HepG2 (cell line): ENCODE measurements at regions not wholly inside any gene's neighbourhood (a gene's known extent, or its start where the extent isn't known, plus 50 kb on each side); places are given as distances from the start of the nearest gene placed in this dataset.

Source experiments
- ATAC-seq: fragments of 200-7000 bp; cut with Tn5 transposase; 3 replicates; pipeline ENCODE4 v1.9.1; 2020; ENCODE audit warnings: mild to moderate bottlenecking, moderate library complexity
- BruUV-seq: library from RNA; stranded (reverse); fragments of 400-500 nt; replicated peaks from 2 replicates; lab custom pipeline; 2021; lab: Mats Ljungman, UMichigan
- CTCF ChIA-PET: fragments of 300-600 bp; formaldehyde crosslinking; extraction: SDS; loops from one replicate; lab custom pipeline; 2021; ENCODE audit warnings: low total read pairs, inconsistent platforms, low intra/inter-chr PET ratio; lab: Yijun Ruan, JAX
- POLR2A ChIA-PET: fragments of 350-600 bp; sonication (Branson Sonifier 250); formaldehyde crosslinking; loops from one replicate; lab custom pipeline; 2020; ENCODE audit warnings: antibody characterized with exemption, inconsistent platforms; lab: Yijun Ruan, JAX
- DNase-seq: peaks from one replicate; pipeline ENCODE4 v3.0.0-alpha.2; 2015; ENCODE audit warnings: low spot score
- FAIRE-seq: peaks from 3 replicates; lab custom pipeline; 2011; peaks lifted over from hg19 to GRCh38; lab: Jason Lieb, UNC
- H2AFZ ChIP-seq: one replicate; pipeline ENCODE4 v1.6.1; 2011; ENCODE audit warnings: low read length, inconsistent platforms
- H3K27ac ChIP-seq: fragments of 300-600 bp; 3 replicates; pipeline ENCODE4 v1.8.0; 2011; ENCODE audit warnings: mixed run types, mild to moderate bottlenecking, mixed read lengths, low read length, inconsistent platforms; ENCODE audit not compliant: insufficient read depth; ENCODE audit errors: extremely low read length
- H3K27me3 ChIP-seq, 2 experiments: fragments of 200-600 bp in 1 of 2; 2 replicates in 1 of 2; 3 replicates in 1 of 2; pipeline versions ENCODE4 v1.6.0 to v1.8.0; 2011; ENCODE audit warnings: low read length in 2 of 2, mild to moderate bottlenecking in 2 of 2, moderate library complexity in 2 of 2, inconsistent platforms in 1 of 2; ENCODE audit not compliant: insufficient read depth in 2 of 2, control insufficient read depth in 1 of 2
- H3K36me3 ChIP-seq, 2 experiments: fragments of 200-600 bp in 1 of 2; replicated peaks in 1 of 2; 2 replicates in 1 of 2; 3 replicates in 1 of 2; pipeline versions ENCODE4 v1.5.1 to v1.8.0; 2011; ENCODE audit warnings: low read length in 2 of 2, inconsistent platforms in 1 of 2; ENCODE audit not compliant: insufficient read depth in 2 of 2, control insufficient read depth in 1 of 2
- H3K4me1 ChIP-seq: 2 replicates; pipeline ENCODE4 v1.5.1; 2012; ENCODE audit warnings: low read length, inconsistent platforms; ENCODE audit not compliant: insufficient read depth
- H3K4me2 ChIP-seq: 2 replicates; pipeline ENCODE4 v1.6.0; 2011; ENCODE audit warnings: low read depth, low read length, inconsistent platforms
- H3K4me3 ChIP-seq, 3 experiments: fragments of 200-600 bp in 1 of 3; sonication (generic), shearing (Covaris generic) in 1 of 3; replicated peaks in 1 of 3; 2 replicates each; pipeline ENCODE4 v1.5.1; 2011 to 2016; ENCODE audit warnings: low read length in 3 of 3, inconsistent platforms in 2 of 3, low read depth in 2 of 3, mild to moderate bottlenecking in 2 of 3, control low read depth in 1 of 3, mixed read lengths in 1 of 3; ENCODE audit not compliant: insufficient read depth in 1 of 3
- H3K79me2 ChIP-seq: one replicate; pipeline ENCODE4 v1.6.1; 2011; ENCODE audit warnings: low read length, inconsistent platforms; ENCODE audit not compliant: insufficient read depth
- H3K9ac ChIP-seq: 2 replicates; pipeline ENCODE4 v1.6.0; 2011; ENCODE audit warnings: mild to moderate bottlenecking, low read depth, low read length, inconsistent platforms; ENCODE audit not compliant: insufficient read depth
- H3K9me3 ChIP-seq: 2 replicates; pipeline ENCODE4 v1.5.1; 2012; ENCODE audit warnings: mild to moderate bottlenecking, low read length
- H4K20me1 ChIP-seq: 2 replicates; pipeline ENCODE4 v1.6.0; 2011; ENCODE audit warnings: inconsistent platforms, mild to moderate bottlenecking, low read length, moderate library complexity; ENCODE audit not compliant: insufficient read depth
- GZF1 ChIP-seq: sonication (generic); formaldehyde crosslinking; IDR thresholded peaks from 2 replicates; pipeline ENCODE4 v1.5.1; 2020; ENCODE audit warnings: mild to moderate bottlenecking, missing genetic modification reagents
- HOXA7 ChIP-seq: sonication (generic); formaldehyde crosslinking; IDR thresholded peaks from 2 replicates; pipeline ENCODE4 v1.8.1; 2022; ENCODE audit warnings: mild to moderate bottlenecking, missing genetic modification reagents, moderate library complexity
- KDM4B ChIP-seq: sonication (generic); formaldehyde crosslinking; IDR thresholded peaks from 2 replicates; pipeline ENCODE4 v1.4.0; 2020; ENCODE audit warnings: missing genetic modification reagents
- MEIS2 ChIP-seq: sonication (generic); formaldehyde crosslinking; IDR thresholded peaks from 2 replicates; pipeline ENCODE4 v1.9.0; 2021; ENCODE audit warnings: mild to moderate bottlenecking, missing genetic modification reagents
- MTA3 ChIP-seq: sonication (generic); formaldehyde crosslinking; IDR thresholded peaks from 2 replicates; pipeline ENCODE4 v1.4.0; 2020; ENCODE audit warnings: missing genetic modification reagents
- NONO ChIP-seq, 2 experiments: fragments of 450-650 bp in 1 of 2; sonication (generic) in 1 of 2; formaldehyde crosslinking in 1 of 2; IDR thresholded peaks in 1 of 2; conservative IDR thresholded peaks in 1 of 2; 2 replicates each; pipeline versions ENCODE4 v1.6.1 to v1.8.0; 2017 to 2022; ENCODE audit warnings: mild to moderate bottlenecking in 1 of 2, missing genetic modification reagents in 1 of 2, moderate library complexity in 1 of 2
- SMARCC2 ChIP-seq: fragments of 450-650 bp; IDR thresholded peaks from 2 replicates; pipeline ENCODE4 v1.6.1; 2017; ENCODE audit warnings: antibody characterized with exemption, mild to moderate bottlenecking
- SNRNP70 ChIP-seq: fragments of 200-400 bp; formaldehyde crosslinking; IDR thresholded peaks from 2 replicates; pipeline ENCODE4 v1.6.1; 2017; ENCODE audit warnings: mild to moderate bottlenecking, low read depth, low read length, moderate library complexity
- SRSF4 ChIP-seq: fragments of 200-400 bp; formaldehyde crosslinking; IDR thresholded peaks from one replicate; pipeline ENCODE4 v1.6.1; 2018; ENCODE audit warnings: mild to moderate bottlenecking, low read depth, low read length, moderate library complexity; ENCODE audit not compliant: poor library complexity, severe bottlenecking
- XBP1 ChIP-seq: sonication (generic); formaldehyde crosslinking; IDR thresholded peaks from 2 replicates; pipeline ENCODE4 v1.5.0; 2020; ENCODE audit warnings: missing genetic modification reagents
- ZNF337 ChIP-seq: sonication (generic); formaldehyde crosslinking; IDR thresholded peaks from 2 replicates; pipeline ENCODE4 v1.5.1; 2020; ENCODE audit warnings: missing genetic modification reagents, low read depth, mild to moderate bottlenecking, borderline replicate concordance
- ZNF343 ChIP-seq: sonication (generic); formaldehyde crosslinking; IDR thresholded peaks from 2 replicates; pipeline ENCODE4 v1.4.0; 2020; ENCODE audit warnings: mild to moderate bottlenecking, missing genetic modification reagents
- ZNF652 ChIP-seq: IDR thresholded peaks from 2 replicates; pipeline ENCODE4 v1.6.1; 2016; ENCODE audit warnings: low read depth, borderline replicate concordance
- ZNF660 ChIP-seq: sonication (generic); formaldehyde crosslinking; IDR thresholded peaks from 2 replicates; pipeline ENCODE4 v1.5.1; 2020; ENCODE audit warnings: mild to moderate bottlenecking, low read depth, missing genetic modification reagents, borderline replicate concordance
- WGBS: methylation state at CpG from one replicate; pipeline ENCODE4 v1.1.6; 2017; ENCODE audit warnings: low lambda C conversion rate; 5-methylcytosine and 5-hydroxymethylcytosine counted together
- in situ Hi-C: cut with HindIII; loops from 2 replicates; pipeline ENCODE4 v1.10.0; 2017; ENCODE audit warnings: low pct_unique_long_range_greater_than_20kb; ENCODE audit not compliant: extremely low pct_ligation_motif_present
- intact Hi-C: fragments of 100-400 bp; cut with micrococcal nuclease; formaldehyde crosslinking; loops from one replicate; pipeline ENCODE4 v1.10.0; 2022; ENCODE audit not compliant: unreplicated experiment
- TF ChIP-seq, protein P1 (sequence below): sonication (generic); formaldehyde crosslinking; IDR thresholded peaks from 2 replicates; pipeline ENCODE4 v1.5.0; 2020; ENCODE audit warnings: mild to moderate bottlenecking, missing genetic modification reagents
- TF ChIP-seq, protein P2 (sequence below): sonication (generic); formaldehyde crosslinking; IDR thresholded peaks from 2 replicates; pipeline ENCODE4 v1.4.0; 2020; ENCODE audit warnings: mild to moderate bottlenecking, missing genetic modification reagents
- TF ChIP-seq, protein P3 (sequence below): IDR thresholded peaks from 2 replicates; pipeline ENCODE4 v1.6.1; 2016; ENCODE audit warnings: low read depth, borderline replicate concordance

DNA sequence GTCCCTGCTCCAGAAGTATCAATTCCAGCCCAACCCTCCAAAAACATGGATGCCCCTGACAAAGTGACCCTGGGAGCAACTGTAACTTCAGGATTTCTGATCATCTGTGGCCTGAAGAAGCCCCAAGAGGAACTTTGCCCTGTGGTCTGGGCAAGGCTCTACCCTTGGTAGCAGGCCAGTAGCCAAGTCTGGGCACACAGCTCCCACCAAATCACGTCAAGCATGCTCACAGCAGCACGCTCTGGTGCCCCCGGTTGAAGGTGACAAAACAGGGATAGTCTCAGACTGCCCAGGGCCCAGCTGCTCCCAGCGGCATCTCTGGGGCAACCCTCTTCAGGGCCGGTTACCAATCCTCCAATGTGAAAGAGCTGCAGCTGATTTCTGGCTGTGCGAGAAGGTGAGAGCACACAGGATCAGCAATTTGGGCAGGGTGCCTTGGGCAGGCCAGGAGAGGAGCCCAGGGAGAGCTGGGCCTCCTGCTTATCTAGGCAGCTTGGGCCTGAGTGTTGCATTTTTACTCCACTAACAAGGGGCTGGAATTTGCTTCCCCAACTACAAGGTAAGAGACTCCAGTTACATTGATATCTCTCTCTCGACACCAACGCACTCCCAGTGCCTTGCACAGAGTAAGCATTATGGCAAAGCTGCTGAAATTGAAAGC lies 418.1 kb downstream of the BCOR start:
- Histone ChIP-seq H3K36me3 (no peaks in the 10 kb centered on the region), H3K27ac (no peak overlapping the region), H3K79me2 (no peaks in the 10 kb centered on the region), H3K4me2 (no peak overlapping the region), H3K27me3 (no peaks in the 10 kb centered on the region), H3K9ac (no peak overlapping the region), H3K4me3 (no peak overlapping the region), H3K4me1 (no peaks in the 10 kb centered on the region), H2AFZ (no peak overlapping the region), H3K9me3 (no peaks in the 10 kb centered on the region), H4K20me1 (no peaks in the 10 kb centered on the region)
- in situ Hi-C loops (no loop called here), intact Hi-C loops (no loop called here)
- ChIA-PET POLR2A (no interaction called here), CTCF (no interaction called here)
- no peak for DNase-seq
- FAIRE-seq = no peak
- ATAC-seq = no peak
- 47% methylated on average over 7 of the region's 8 CpGs for WGBS
- TF ChIP-seq MTA3 (no peak), ZNF343 (CRISPR knock-in tag) (no peak), XBP1 (CRISPR knock-in tag) (no peak), ZNF660 (CRISPR knock-in tag) (no peak), NONO (IDR thresholded peaks at IDR 0.05) (no peak), NONO (CRISPR knock-in tag; conservative IDR thresholded peaks at IDR 0.05) (no peak), KDM4B (CRISPR knock-in tag) (no peak), SMARCC2 (no peak), SRSF4 (no peak), GZF1 (no peak), ZNF337 (no peak), SNRNP70 (no peak), MEIS2 (CRISPR knock-in tag) (no peak), HOXA7 (CRISPR knock-in tag) (no peak), ZNF652 (CRISPR knock-in tag) (no peak)
- TF ChIP-seq, protein P1, sequence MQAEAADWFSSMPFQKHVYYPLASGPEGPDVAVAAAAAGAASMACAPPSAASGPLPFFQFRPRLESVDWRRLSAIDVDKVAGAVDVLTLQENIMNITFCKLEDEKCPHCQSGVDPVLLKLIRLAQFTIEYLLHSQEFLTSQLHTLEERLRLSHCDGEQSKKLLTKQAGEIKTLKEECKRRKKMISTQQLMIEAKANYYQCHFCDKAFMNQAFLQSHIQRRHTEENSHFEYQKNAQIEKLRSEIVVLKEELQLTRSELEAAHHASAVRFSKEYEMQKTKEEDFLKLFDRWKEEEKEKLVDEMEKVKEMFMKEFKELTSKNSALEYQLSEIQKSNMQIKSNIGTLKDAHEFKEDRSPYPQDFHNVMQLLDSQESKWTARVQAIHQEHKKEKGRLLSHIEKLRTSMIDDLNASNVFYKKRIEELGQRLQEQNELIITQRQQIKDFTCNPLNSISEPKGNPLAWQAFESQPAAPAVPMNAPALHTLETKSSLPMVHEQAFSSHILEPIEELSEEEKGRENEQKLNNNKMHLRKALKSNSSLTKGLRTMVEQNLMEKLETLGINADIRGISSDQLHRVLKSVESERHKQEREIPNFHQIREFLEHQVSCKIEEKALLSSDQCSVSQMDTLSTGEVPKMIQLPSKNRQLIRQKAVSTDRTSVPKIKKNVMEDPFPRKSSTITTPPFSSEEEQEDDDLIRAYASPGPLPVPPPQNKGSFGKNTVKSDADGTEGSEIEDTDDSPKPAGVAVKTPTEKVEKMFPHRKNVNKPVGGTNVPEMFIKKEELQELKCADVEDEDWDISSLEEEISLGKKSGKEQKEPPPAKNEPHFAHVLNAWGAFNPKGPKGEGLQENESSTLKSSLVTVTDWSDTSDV (CRISPR knock-in tag) = no peak
- TF ChIP-seq, protein P2, sequence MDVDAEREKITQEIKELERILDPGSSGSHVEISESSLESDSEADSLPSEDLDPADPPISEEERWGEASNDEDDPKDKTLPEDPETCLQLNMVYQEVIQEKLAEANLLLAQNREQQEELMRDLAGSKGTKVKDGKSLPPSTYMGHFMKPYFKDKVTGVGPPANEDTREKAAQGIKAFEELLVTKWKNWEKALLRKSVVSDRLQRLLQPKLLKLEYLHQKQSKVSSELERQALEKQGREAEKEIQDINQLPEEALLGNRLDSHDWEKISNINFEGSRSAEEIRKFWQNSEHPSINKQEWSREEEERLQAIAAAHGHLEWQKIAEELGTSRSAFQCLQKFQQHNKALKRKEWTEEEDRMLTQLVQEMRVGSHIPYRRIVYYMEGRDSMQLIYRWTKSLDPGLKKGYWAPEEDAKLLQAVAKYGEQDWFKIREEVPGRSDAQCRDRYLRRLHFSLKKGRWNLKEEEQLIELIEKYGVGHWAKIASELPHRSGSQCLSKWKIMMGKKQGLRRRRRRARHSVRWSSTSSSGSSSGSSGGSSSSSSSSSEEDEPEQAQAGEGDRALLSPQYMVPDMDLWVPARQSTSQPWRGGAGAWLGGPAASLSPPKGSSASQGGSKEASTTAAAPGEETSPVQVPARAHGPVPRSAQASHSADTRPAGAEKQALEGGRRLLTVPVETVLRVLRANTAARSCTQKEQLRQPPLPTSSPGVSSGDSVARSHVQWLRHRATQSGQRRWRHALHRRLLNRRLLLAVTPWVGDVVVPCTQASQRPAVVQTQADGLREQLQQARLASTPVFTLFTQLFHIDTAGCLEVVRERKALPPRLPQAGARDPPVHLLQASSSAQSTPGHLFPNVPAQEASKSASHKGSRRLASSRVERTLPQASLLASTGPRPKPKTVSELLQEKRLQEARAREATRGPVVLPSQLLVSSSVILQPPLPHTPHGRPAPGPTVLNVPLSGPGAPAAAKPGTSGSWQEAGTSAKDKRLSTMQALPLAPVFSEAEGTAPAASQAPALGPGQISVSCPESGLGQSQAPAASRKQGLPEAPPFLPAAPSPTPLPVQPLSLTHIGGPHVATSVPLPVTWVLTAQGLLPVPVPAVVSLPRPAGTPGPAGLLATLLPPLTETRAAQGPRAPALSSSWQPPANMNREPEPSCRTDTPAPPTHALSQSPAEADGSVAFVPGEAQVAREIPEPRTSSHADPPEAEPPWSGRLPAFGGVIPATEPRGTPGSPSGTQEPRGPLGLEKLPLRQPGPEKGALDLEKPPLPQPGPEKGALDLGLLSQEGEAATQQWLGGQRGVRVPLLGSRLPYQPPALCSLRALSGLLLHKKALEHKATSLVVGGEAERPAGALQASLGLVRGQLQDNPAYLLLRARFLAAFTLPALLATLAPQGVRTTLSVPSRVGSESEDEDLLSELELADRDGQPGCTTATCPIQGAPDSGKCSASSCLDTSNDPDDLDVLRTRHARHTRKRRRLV (CRISPR knock-in tag) = no peak
- TF ChIP-seq, protein P3, sequence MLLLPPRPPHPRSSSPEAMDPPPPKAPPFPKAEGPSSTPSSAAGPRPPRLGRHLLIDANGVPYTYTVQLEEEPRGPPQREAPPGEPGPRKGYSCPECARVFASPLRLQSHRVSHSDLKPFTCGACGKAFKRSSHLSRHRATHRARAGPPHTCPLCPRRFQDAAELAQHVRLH (CRISPR knock-in tag) = no peak
- no TSS peak for BruUV-seq
